Posterior vena cava (tissue), 2 donors: ENCODE measurements at regions not wholly inside any gene's neighbourhood (a gene's known extent, or its start where the extent isn't known, plus 50 kb on each side); places are given as distances from the start of the nearest gene placed in this dataset.

Source experiments
- DNase-seq: peaks from one replicate; pipeline ENCODE4 v3.0.0-alpha.2; 2020; ENCODE audit warnings: low spot score
- intact Hi-C, 2 donors: fragments of 100-400 bp; cut with DNase I; formaldehyde crosslinking; loops; one replicate each; pipeline versions ENCODE4 v1.14.1 to v1.14.2; 2022 to 2023
- donor health status: DM: yes; HTN: yes; CAD: no.
- donor health status: DM: yes; HTN: yes; CAD: no.

- intact Hi-C loops = no loop called here
- no peak for DNase-seq
Measured at GRCh38 chr14:80146941-80147340, 64.4 kb downstream of the DIO2 start.

GRCh38 chr14:80136358-80136757 lies 74.9 kb downstream of the DIO2 start:
- intact Hi-C loops = no loop called here
- no peak for DNase-seq

GRCh38 chr14:80135305-80136088 lies 75.8 kb downstream of the DIO2 start:
- intact Hi-C loops = no loop called here
- no peak for DNase-seq

- no peak for DNase-seq
- intact Hi-C loops = no loop called here
Measured at GRCh38 chr14:80134321-80134720, 77.0 kb downstream of the DIO2 start.

- intact Hi-C loops = no loop called here
- DNase-seq = no peak
Measured at GRCh38 chr14:80133457-80133856, 77.8 kb downstream of the DIO2 start.

- intact Hi-C loops = no loop called here
- DNase-seq = no peak
Measured at GRCh38 chr14:80127466-80127865, 83.8 kb downstream of the DIO2 start.

- intact Hi-C loops = no loop called here
- DNase-seq = no peak
Measured at GRCh38 chr14:80124794-80125193, 86.5 kb downstream of the DIO2 start.

- intact Hi-C loops = no loop called here
- DNase-seq = no peak
Measured at GRCh38 chr14:80117876-80118275, 93.4 kb downstream of the DIO2 start.

GRCh38 chr14:80116157-80116556 lies 95.1 kb downstream of the DIO2 start:
- intact Hi-C loops = no loop called here
- DNase-seq = no peak

GRCh38 chr14:80110721-80111120 lies 100.6 kb downstream of the DIO2 start:
- intact Hi-C loops = no loop called here
- DNase-seq = no peak

- intact Hi-C loops = no loop called here
- no peak for DNase-seq
Measured at GRCh38 chr14:80109055-80109454, 102.2 kb downstream of the DIO2 start.

- no peak for DNase-seq
- intact Hi-C loops = no loop called here
Measured at GRCh38 chr14:80108430-80108829, 102.9 kb downstream of the DIO2 start.

- DNase-seq = no peak
- intact Hi-C loops = no loop called here
Measured at GRCh38 chr14:80105488-80105994, 105.8 kb downstream of the DIO2 start.

GRCh38 chr14:80101835-80102234 lies 109.5 kb downstream of the DIO2 start:
- intact Hi-C loops = no loop called here
- DNase-seq = no peak

- intact Hi-C loops = no loop called here
- no peak for DNase-seq
Measured at GRCh38 chr14:80100681-80101080, 110.6 kb downstream of the DIO2 start.

- intact Hi-C loops = no loop called here
- no peak for DNase-seq
Measured at GRCh38 chr14:80095623-80096022, 115.7 kb downstream of the DIO2 start.

GRCh38 chr14:80087411-80087810 lies 123.9 kb downstream of the DIO2 start:
- no peak for DNase-seq
- intact Hi-C loops = no loop called here

- intact Hi-C loops = no loop called here
- no peak for DNase-seq
Measured at GRCh38 chr14:80084196-80084595, 127.1 kb downstream of the DIO2 start.

- intact Hi-C loops = no loop called here
- DNase-seq = no peak
Measured at GRCh38 chr14:80080601-80081000, 130.7 kb downstream of the DIO2 start.

GRCh38 chr14:80078501-80078900 lies 132.8 kb downstream of the DIO2 start:
- intact Hi-C loops = no loop called here
- DNase-seq = no peak

GRCh38 chr14:80077262-80077661 lies 134.0 kb downstream of the DIO2 start:
- intact Hi-C loops = no loop called here
- no peak for DNase-seq
